Neural cell (in vitro differentiated cells): ENCODE measurements at regions not wholly inside any gene's neighbourhood (a gene's known extent, or its start where the extent isn't known, plus 50 kb on each side); places are given as distances from the start of the nearest gene placed in this dataset.

ENCODE experiments used
- CTCF ChIP-seq: fragments of 450-650 bp; IDR thresholded peaks from 2 replicates; pipeline ENCODE4 v1.5.1; 2014; ENCODE audit warnings: antibody characterized with exemption, mild to moderate bottlenecking, moderate library complexity; ENCODE audit not compliant: poor library complexity, severe bottlenecking
- EZH2 ChIP-seq: fragments of 200-600, 300-800 bp; shearing (Covaris generic), sonication (generic); IDR thresholded peaks from 2 replicates; pipeline ENCODE4 v1.6.1; 2014; ENCODE audit warnings: antibody characterized with exemption, low read length, borderline replicate concordance, mild to moderate bottlenecking; ENCODE audit not compliant: insufficient read depth, poor library complexity, severe bottlenecking
- POLR2AphosphoS5 ChIP-seq: IDR thresholded peaks from 2 replicates; pipeline ENCODE4 v1.6.1; 2012
- RAD21 ChIP-seq: fragments of 450-650 bp; conservative IDR thresholded peaks from 2 replicates; pipeline ENCODE4 v1.6.1; 2014; ENCODE audit warnings: antibody characterized with exemption, mild to moderate bottlenecking, moderate library complexity

- TF ChIP-seq CTCF (no peak), EZH2 (no peak), RAD21 (no peak), POLR2AphosphoS5 (no peak)
Measured at GRCh38 chr21:26224366-26224765, 53.8 kb upstream of the APP start.
